ENCODE measurements at regions not wholly inside any gene's neighbourhood (a gene's known extent, or its start where the extent isn't known, plus 50 kb on each side); places are given as distances from the start of the nearest gene placed in this dataset.

DNA sequence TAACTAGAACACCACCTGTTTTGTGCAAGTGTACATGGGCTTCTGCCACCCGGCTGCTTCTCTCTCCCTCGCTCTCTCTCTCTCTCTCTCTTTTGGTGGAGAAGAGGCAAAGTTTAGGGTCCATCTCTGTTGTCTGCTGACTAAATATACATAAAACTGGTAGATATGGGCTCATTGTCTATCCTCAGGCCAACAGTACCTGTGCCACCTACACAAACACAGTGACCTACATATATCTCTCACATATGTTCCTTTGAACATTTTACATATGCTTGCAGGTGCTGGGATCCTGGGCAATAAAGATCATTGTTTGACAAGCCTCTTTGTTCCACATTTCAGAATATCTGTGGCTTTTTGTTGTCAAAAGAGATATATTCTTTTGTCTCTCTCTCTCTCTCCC lies 256.3 kb upstream of the KCNH8 start:
- Histone ChIP-seq H3K27ac (ENCODE audit: extremely low read depth, low read depth, low read length) (no peak overlapping the region), H3K4me1 (ENCODE audit: control insufficient read depth, insufficient read depth, low read length) (no peaks in the 10 kb centered on the region), H3K4me3 (ENCODE audit: low read depth, low read length) (no peak overlapping the region), H3K9me3 (ENCODE audit: control insufficient read depth, insufficient read depth, low read depth, low read length) (no peaks in the 10 kb centered on the region), H3K36me3 (ENCODE audit: control insufficient read depth in 2 of 2, insufficient read depth in 1 of 2, low read length in 2 of 2) (no peaks in the 10 kb centered on the region)
- CTCF ChIA-PET: no interaction called here
- TF ChIP-seq ZNF529 (tag by site-specific recombination; IDR thresholded peaks at IDR 0.05; ENCODE audit: insufficient replicate concordance): no peak
- TF ChIP-seq ZNF404 (tag by site-specific recombination; IDR thresholded peaks at IDR 0.05): no peak
- no peak for TF ChIP-seq ZNF501 (tag by site-specific recombination; IDR thresholded peaks at IDR 0.05)
- TF ChIP-seq, protein P1, sequence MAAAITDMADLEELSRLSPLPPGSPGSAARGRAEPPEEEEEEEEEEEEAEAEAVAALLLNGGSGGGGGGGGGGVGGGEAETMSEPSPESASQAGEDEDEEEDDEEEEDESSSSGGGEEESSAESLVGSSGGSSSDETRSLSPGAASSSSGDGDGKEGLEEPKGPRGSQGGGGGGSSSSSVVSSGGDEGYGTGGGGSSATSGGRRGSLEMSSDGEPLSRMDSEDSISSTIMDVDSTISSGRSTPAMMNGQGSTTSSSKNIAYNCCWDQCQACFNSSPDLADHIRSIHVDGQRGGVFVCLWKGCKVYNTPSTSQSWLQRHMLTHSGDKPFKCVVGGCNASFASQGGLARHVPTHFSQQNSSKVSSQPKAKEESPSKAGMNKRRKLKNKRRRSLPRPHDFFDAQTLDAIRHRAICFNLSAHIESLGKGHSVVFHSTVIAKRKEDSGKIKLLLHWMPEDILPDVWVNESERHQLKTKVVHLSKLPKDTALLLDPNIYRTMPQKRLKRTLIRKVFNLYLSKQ (tag by site-specific recombination; IDR thresholded peaks at IDR 0.05; ENCODE audit: borderline replicate concordance): no peak
- TF ChIP-seq GLI4 (tag by site-specific recombination; IDR thresholded peaks at IDR 0.05): no peak
- TF ChIP-seq ZNF670 (tag by site-specific recombination; IDR thresholded peaks at IDR 0.05; ENCODE audit: low read depth): no peak
- TF ChIP-seq ZNF654 (tag by site-specific recombination; IDR thresholded peaks at IDR 0.05; ENCODE audit: low read depth): no peak
- TF ChIP-seq ZNF423 (tag by site-specific recombination; IDR thresholded peaks at IDR 0.05): no peak
- no peak for TF ChIP-seq ZNF548 (tag by site-specific recombination; IDR thresholded peaks at IDR 0.05)
- TF ChIP-seq SP3 (tag by site-specific recombination; IDR thresholded peaks at IDR 0.05): no peak
- TF ChIP-seq, protein P2, sequence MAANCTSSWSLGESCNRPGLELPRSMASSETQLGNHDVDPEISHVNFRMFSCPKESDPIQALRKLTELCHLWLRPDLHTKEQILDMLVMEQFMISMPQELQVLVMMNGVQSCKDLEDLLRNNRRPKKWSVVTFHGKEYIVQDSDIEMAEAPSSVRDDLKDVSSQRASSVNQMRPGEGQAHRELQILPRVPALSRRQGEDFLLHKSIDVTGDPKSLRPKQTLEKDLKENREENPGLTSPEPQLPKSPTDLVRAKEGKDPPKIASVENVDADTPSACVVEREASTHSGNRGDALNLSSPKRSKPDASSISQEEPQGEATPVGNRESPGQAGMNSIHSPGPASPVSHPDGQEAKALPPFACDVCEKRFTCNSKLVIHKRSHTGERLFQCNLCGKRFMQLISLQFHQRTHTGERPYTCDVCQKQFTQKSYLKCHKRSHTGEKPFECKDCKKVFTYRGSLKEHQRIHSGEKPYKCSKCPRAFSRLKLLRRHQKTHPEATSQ (tag by site-specific recombination; IDR thresholded peaks at IDR 0.05): no peak
- no peak for TF ChIP-seq ZNF76 (tag by site-specific recombination; IDR thresholded peaks at IDR 0.05; ENCODE audit: borderline replicate concordance, low read depth)
- no peak for TF ChIP-seq ZNF138 (tag by site-specific recombination; IDR thresholded peaks at IDR 0.05; ENCODE audit: borderline replicate concordance)
- no peak for TF ChIP-seq SCRT1 (tag by site-specific recombination; IDR thresholded peaks at IDR 0.05; ENCODE audit: borderline replicate concordance)
- TF ChIP-seq ZNF558 (tag by site-specific recombination; IDR thresholded peaks at IDR 0.05): no peak
- no peak for TF ChIP-seq ZNF843 (tag by site-specific recombination; IDR thresholded peaks at IDR 0.05)
- no peak for TF ChIP-seq ZNF140 (tag by site-specific recombination; IDR thresholded peaks at IDR 0.05)
- TF ChIP-seq ZNF146 (tag by site-specific recombination; IDR thresholded peaks at IDR 0.05): no peak
- POLR2A ChIA-PET: no interaction called here

DNA sequence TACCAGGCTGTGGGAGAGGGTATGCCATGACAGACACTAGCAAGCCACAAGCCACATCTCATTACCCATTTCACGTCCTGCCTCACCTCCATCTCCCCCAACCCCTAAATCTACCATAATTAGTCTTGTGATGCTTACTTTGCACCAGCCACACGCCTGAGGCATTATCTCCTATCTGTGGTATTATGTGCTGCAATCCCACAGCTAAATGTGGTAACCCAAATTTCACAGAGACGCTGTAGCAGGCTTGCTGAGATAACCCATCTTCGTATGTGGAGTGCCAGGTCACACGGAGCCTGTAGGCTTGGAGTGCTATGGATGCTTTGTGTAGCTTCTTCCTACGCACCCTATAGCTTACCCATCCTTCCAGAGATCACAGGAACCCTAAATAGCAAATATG lies 256.7 kb upstream of the KCNH8 start:
- no peak overlapping the region for H3K4me3 ChIP-seq (ENCODE audit: low read depth, low read length)
- no peaks in the 10 kb centered on the region for H3K9me3 ChIP-seq (ENCODE audit: control insufficient read depth, insufficient read depth, low read depth, low read length)
- H3K27ac ChIP-seq (ENCODE audit: extremely low read depth, low read depth, low read length): no peak overlapping the region
- CTCF ChIA-PET: no interaction called here
- TF ChIP-seq ZNF791 (tag by site-specific recombination; IDR thresholded peaks at IDR 0.05): no peak
- TF ChIP-seq ZNF292 (tag by site-specific recombination; IDR thresholded peaks at IDR 0.05; ENCODE audit: borderline replicate concordance, low read depth): no peak
- TF ChIP-seq ZBTB21 (tag by site-specific recombination; IDR thresholded peaks at IDR 0.05): no peak
- TF ChIP-seq, protein P3, sequence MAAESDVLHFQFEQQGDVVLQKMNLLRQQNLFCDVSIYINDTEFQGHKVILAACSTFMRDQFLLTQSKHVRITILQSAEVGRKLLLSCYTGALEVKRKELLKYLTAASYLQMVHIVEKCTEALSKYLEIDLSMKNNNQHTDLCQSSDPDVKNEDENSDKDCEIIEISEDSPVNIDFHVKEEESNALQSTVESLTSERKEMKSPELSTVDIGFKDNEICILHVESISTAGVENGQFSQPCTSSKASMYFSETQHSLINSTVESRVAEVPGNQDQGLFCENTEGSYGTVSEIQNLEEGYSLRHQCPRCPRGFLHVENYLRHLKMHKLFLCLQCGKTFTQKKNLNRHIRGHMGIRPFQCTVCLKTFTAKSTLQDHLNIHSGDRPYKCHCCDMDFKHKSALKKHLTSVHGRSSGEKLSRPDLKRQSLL (tag by site-specific recombination; IDR thresholded peaks at IDR 0.05): no peak
- no peak for TF ChIP-seq YY1 (tag by site-specific recombination; IDR thresholded peaks at IDR 0.05)
- TF ChIP-seq ZNF184 (tag by site-specific recombination; IDR thresholded peaks at IDR 0.05): no peak
- no peaks in the 10 kb centered on the region for H3K36me3 ChIP-seq (ENCODE audit: control insufficient read depth in 2 of 2, insufficient read depth in 1 of 2, low read length in 2 of 2)
- POLR2A ChIA-PET: no interaction called here
- H3K4me1 ChIP-seq (ENCODE audit: control insufficient read depth, insufficient read depth, low read length): no peaks in the 10 kb centered on the region

Data from HEK293 (cell line).